GM18519 (cell line): ENCODE measurements at regions not wholly inside any gene's neighbourhood (a gene's known extent, or its start where the extent isn't known, plus 50 kb on each side); places are given as distances from the start of the nearest gene placed in this dataset.

Experiments
- ATAC-seq: cut with Tn5 transposase; IDR thresholded peaks from one replicate; pipeline ENCODE4 v1.9.1; 2021; ENCODE audit warnings: mild to moderate bottlenecking, moderate library complexity; ENCODE audit not compliant: unreplicated experiment, low FRiP score

- no peak for ATAC-seq
Measured at GRCh38 chr5:28077291-28078240, 1039.2 kb upstream of the CDH9 start.

- ATAC-seq: no peak
Measured at GRCh38 chr5:28066856-28067255, 1028.5 kb upstream of the CDH9 start.

- no peak for ATAC-seq
Measured at GRCh38 chr5:28065656-28066055, 1027.3 kb upstream of the CDH9 start.

GRCh38 chr5:28046596-28046995 is 1008.2 kb upstream of the CDH9 start:
- ATAC-seq: no peak

GRCh38 chr5:28027851-28028250 is 989.5 kb upstream of the CDH9 start:
- ATAC-seq: no peak

- ATAC-seq: no peak
Measured at GRCh38 chr5:28017178-28017577, 978.8 kb upstream of the CDH9 start.

- no peak for ATAC-seq
Measured at GRCh38 chr5:28014779-28015178, 976.4 kb upstream of the CDH9 start.

- ATAC-seq: no peak
Measured at GRCh38 chr5:28012538-28012937, 974.2 kb upstream of the CDH9 start.

- ATAC-seq: no peak
Measured at GRCh38 chr5:28009576-28009975, 971.2 kb upstream of the CDH9 start.

- ATAC-seq: no peak
Measured at GRCh38 chr5:27996665-27997064, 958.3 kb upstream of the CDH9 start.

- no peak for ATAC-seq
Measured at GRCh38 chr5:27995867-27996266, 957.5 kb upstream of the CDH9 start.

- no peak for ATAC-seq
Measured at GRCh38 chr5:27978322-27978721, 939.9 kb upstream of the CDH9 start.

- no peak for ATAC-seq
Measured at GRCh38 chr5:27969157-27969556, 930.8 kb upstream of the CDH9 start.

- ATAC-seq: no peak
Measured at GRCh38 chr5:27963050-27963783, 924.8 kb upstream of the CDH9 start.

- ATAC-seq: no peak
Measured at GRCh38 chr5:27962198-27962597, 923.8 kb upstream of the CDH9 start.

GRCh38 chr5:27947088-27947487 is 908.7 kb upstream of the CDH9 start:
- ATAC-seq: no peak

- ATAC-seq: no peak
Measured at GRCh38 chr5:27944471-27944870, 906.1 kb upstream of the CDH9 start.

GRCh38 chr5:27938989-27939388 is 900.6 kb upstream of the CDH9 start:
- no peak for ATAC-seq

GRCh38 chr5:27928060-27928459 is 889.7 kb upstream of the CDH9 start:
- no peak for ATAC-seq

- ATAC-seq: no peak
Measured at GRCh38 chr5:27911216-27911615, 872.8 kb upstream of the CDH9 start.

- ATAC-seq: no peak
Measured at GRCh38 chr5:27908341-27908740, 870.0 kb upstream of the CDH9 start.
